Ishikawa (cell line): ENCODE measurements at regions not wholly inside any gene's neighbourhood (a gene's known extent, or its start where the extent isn't known, plus 50 kb on each side); places are given as distances from the start of the nearest gene placed in this dataset.

Experiments used
- CEBPB ChIP-seq: IDR thresholded peaks from 2 replicates; pipeline ENCODE4 v1.6.1; 2012
- CREB1 ChIP-seq: IDR thresholded peaks from 2 replicates; pipeline ENCODE4 v1.6.1; 2012; ENCODE audit warnings: low read depth
- EGR1 ChIP-seq: IDR thresholded peaks from 2 replicates; pipeline ENCODE4 v1.6.1; 2012
- EP300 ChIP-seq: IDR thresholded peaks from 2 replicates; pipeline ENCODE4 v1.6.1; 2012; ENCODE audit warnings: borderline replicate concordance
- FOXM1 ChIP-seq: IDR thresholded peaks from 2 replicates; pipeline ENCODE4 v1.6.1; 2012; ENCODE audit warnings: low read depth, borderline replicate concordance
- MAX ChIP-seq: IDR thresholded peaks from 2 replicates; pipeline ENCODE4 v1.6.1; 2012
- NFIC ChIP-seq: IDR thresholded peaks from 2 replicates; pipeline ENCODE4 v1.6.1; 2012
- RAD21 ChIP-seq: IDR thresholded peaks from 2 replicates; pipeline ENCODE4 v1.6.1; 2012; ENCODE audit warnings: low read depth
- TAF1 ChIP-seq: IDR thresholded peaks from 2 replicates; pipeline ENCODE4 v1.6.1; 2012; ENCODE audit warnings: low read depth, mild to moderate bottlenecking
- TCF12 ChIP-seq: IDR thresholded peaks from 2 replicates; pipeline ENCODE4 v1.6.1; 2012; ENCODE audit warnings: low read depth
- TEAD4 ChIP-seq: IDR thresholded peaks from 2 replicates; pipeline ENCODE4 v1.6.1; 2012
- USF1 ChIP-seq: IDR thresholded peaks from 2 replicates; pipeline ENCODE4 v1.6.1; 2012
- YY1 ChIP-seq: IDR thresholded peaks from 2 replicates; pipeline ENCODE4 v1.6.1; 2012; ENCODE audit warnings: low read depth
- ZBTB7A ChIP-seq: IDR thresholded peaks from 2 replicates; pipeline ENCODE4 v1.6.1; 2012; ENCODE audit warnings: low read depth
- TF ChIP-seq, protein P1 (sequence below): IDR thresholded peaks from 2 replicates; pipeline ENCODE4 v1.6.1; 2012; ENCODE audit warnings: low read depth, mild to moderate bottlenecking

DNA sequence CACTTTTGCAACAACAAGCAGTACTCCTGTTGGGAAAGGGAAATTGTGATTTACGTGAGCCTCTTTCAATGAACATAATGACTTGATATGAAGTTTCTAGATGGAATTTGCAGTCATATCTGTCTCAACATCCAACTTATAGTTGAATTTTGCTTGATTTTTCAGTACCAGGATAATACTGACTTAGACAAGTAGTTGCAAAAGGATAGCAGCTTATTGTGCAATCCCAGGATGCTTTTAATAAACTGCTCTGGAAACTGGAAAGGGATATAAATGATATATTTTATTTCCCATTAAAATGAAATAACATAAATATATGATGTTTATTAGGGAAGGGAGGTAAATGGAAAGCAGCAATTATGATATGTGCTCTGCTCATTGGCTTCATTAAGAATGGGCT, 174.4 kb upstream of the RGMB start:
- TF ChIP-seq NFIC, result no peak
- TF ChIP-seq TAF1, result no peak
- TF ChIP-seq CREB1, result no peak
- no peak for TF ChIP-seq EP300
- no peak for TF ChIP-seq RAD21
- TF ChIP-seq ZBTB7A, result no peak
- no peak for TF ChIP-seq YY1
- no peak for TF ChIP-seq CEBPB
- TF ChIP-seq, protein P1, sequence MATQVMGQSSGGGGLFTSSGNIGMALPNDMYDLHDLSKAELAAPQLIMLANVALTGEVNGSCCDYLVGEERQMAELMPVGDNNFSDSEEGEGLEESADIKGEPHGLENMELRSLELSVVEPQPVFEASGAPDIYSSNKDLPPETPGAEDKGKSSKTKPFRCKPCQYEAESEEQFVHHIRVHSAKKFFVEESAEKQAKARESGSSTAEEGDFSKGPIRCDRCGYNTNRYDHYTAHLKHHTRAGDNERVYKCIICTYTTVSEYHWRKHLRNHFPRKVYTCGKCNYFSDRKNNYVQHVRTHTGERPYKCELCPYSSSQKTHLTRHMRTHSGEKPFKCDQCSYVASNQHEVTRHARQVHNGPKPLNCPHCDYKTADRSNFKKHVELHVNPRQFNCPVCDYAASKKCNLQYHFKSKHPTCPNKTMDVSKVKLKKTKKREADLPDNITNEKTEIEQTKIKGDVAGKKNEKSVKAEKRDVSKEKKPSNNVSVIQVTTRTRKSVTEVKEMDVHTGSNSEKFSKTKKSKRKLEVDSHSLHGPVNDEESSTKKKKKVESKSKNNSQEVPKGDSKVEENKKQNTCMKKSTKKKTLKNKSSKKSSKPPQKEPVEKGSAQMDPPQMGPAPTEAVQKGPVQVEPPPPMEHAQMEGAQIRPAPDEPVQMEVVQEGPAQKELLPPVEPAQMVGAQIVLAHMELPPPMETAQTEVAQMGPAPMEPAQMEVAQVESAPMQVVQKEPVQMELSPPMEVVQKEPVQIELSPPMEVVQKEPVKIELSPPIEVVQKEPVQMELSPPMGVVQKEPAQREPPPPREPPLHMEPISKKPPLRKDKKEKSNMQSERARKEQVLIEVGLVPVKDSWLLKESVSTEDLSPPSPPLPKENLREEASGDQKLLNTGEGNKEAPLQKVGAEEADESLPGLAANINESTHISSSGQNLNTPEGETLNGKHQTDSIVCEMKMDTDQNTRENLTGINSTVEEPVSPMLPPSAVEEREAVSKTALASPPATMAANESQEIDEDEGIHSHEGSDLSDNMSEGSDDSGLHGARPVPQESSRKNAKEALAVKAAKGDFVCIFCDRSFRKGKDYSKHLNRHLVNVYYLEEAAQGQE, result no peak
- TF ChIP-seq TCF12, result no peak
- TF ChIP-seq EGR1, result no peak
- TF ChIP-seq TEAD4, result no peak
- TF ChIP-seq MAX, result no peak

GRCh38 chr5:98602534-98603112, 170.8 kb upstream of the RGMB start:
- TF ChIP-seq RAD21 (no peak), TAF1 (no peak), MAX (no peak), YY1 (no peak), TEAD4 (no peak), TCF12 (no peak), NFIC (no peak), CEBPB (no peak), ZBTB7A (no peak)
- TF ChIP-seq, protein P1, result no peak

- TF ChIP-seq CEBPB, result no peak
- no peak for TF ChIP-seq YY1
- TF ChIP-seq TEAD4, result no peak
- TF ChIP-seq TAF1, result no peak
- TF ChIP-seq USF1, result no peak
- TF ChIP-seq ZBTB7A, result no peak
- no peak for TF ChIP-seq FOXM1
- TF ChIP-seq EP300, result no peak
- TF ChIP-seq RAD21, result no peak
- TF ChIP-seq TCF12, result no peak
- no peak for TF ChIP-seq NFIC
- no peak for TF ChIP-seq EGR1
- TF ChIP-seq, protein P1, result no peak
- TF ChIP-seq MAX, result no peak
- TF ChIP-seq CREB1, result no peak
These were observed 170.0 kb upstream of the RGMB start for GRCh38 chr5:98603456-98603855.

GRCh38 chr5:98604301-98604700, 169.2 kb upstream of the RGMB start:
- TF ChIP-seq, protein P1, result no peak
- TF ChIP-seq YY1 (no peak), MAX (no peak), NFIC (no peak), EGR1 (no peak), CREB1 (no peak), TEAD4 (no peak), FOXM1 (no peak), ZBTB7A (no peak), USF1 (no peak), TAF1 (no peak), RAD21 (no peak), TCF12 (no peak), EP300 (no peak), CEBPB (no peak)
